Stimulated activated CD4-positive, alpha-beta T cell treated with anti-CD3 and anti-CD28 coated beads, Interleukin-1b, Interleukin-23, amount 100 ng/mL, for 4 hours (primary cell): ENCODE measurements at regions not wholly inside any gene's neighbourhood (a gene's known extent, or its start where the extent isn't known, plus 50 kb on each side); places are given as distances from the start of the nearest gene placed in this dataset.

Experiments used
- DNase-seq, 2 donors: peaks; one replicate each; pipeline ENCODE4 v3.0.0-alpha.2; 2020; ENCODE audit warnings: low read depth in 2 of 2

DNA sequence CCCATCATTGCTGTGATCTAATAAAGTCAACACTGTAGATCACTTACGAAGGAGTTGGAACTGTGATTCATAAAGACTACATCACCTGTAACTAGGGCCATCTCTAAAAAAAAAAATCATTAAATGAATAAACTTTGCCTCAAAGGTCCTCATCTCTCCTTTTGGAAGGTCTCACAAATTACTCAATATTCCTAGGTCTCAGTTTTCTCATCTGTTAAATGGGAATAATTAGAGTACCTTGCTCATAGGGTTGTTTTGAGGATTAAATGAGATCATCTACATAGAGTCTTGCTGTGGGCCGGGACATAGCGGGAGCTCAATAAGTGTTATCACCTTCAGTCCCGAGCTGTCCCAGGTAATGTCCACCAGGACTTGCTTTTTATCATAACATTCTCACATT is 335.1 kb upstream of the PROK2 start:
- no peak for DNase-seq

DNA sequence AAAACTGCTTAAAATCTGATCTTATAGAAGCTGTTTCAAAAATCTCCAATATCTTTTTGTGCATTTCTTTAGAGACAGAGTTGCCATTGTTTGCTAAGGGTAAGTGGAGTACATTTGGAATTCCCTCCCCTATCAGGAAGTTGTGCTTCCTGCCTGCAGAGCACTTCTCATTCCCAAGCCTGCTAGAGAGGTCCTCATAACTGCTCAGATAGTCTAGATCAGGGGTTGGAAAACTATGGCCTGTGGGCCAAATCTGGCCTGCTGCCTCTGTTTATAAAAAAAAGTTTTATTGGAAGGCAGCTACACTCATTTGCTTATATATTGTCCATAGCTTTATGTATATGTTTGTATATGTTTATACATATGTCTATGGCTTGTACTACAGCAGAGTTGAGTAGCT is 333.7 kb upstream of the PROK2 start:
- DNase-seq: no peak

DNA sequence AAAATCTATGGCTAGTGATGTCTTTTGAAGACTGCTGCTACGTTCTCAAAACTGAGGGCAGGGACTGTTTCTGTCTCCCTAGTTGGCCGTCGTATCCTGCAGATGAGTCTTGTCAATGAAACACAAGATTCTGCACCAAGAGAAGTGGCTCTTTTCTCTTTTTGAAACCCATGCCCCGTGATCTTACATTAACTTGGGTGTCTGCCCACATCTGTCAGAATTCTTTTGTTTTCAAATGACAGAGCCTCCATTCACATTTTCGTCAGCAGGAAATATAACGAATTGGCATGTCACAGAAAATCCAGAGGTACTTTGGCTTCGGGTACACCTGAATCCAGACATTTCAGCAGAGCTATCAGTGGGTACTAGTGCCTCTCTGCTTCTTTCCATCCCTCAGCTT is 331.3 kb upstream of the PROK2 start:
- no peak for DNase-seq

DNA sequence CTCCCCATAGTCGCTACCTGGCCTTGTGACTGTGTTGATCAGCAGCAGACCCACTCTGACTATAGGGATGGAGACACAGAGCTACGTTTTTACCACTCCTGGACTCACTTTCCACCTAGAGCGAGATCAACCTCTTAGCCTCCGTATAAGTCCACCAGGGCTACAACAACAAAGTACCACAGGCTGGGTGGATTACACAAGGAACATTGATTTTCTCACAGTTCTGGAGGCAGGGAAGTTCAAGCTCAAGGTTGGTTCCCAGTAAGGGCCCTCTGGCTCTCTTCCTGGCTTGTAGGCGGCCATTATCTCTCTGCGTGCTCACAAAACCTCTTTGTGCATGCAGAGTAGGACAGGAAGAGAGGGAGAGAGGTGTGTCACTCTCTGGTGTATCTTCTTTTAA is 330.4 kb upstream of the PROK2 start:
- DNase-seq: no peak

DNA sequence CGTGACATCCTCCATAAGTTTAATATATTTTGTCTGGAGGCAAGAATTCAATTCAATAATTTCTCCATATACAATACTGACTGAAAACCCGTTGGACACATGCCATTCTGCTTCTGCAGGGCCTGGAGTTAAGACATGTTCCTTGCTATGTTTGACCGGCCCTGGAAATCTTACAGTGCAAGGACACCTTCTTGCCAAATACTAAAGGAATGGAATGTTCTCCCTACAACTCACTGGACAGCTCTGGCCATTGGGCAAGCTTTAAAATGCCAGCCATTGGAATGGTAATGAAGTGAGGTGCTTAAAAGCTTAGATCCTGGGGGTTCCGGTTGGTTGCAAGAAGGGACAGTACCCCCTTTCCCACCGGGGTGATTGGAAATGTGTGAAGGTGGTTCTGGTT is 329.8 kb upstream of the PROK2 start:
- no peak for DNase-seq

DNA sequence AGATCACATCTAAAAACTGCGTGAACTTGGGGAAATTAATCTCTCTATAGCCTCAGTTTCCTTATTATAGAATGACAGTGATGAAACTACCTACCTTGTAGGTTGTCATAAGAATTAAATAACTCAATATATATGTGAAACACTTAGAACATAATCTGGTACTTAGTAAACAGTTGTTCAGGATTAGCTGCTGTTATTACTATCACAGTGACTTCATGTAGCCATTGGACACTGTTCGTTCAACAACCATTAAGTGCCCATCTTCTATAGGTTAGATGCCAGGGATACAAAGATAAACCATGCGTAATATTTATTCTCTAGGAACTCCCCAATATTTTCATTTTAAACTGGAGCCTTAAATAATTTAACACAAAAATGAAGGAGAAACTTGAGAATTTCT is 329.0 kb upstream of the PROK2 start:
- no peak for DNase-seq

DNA sequence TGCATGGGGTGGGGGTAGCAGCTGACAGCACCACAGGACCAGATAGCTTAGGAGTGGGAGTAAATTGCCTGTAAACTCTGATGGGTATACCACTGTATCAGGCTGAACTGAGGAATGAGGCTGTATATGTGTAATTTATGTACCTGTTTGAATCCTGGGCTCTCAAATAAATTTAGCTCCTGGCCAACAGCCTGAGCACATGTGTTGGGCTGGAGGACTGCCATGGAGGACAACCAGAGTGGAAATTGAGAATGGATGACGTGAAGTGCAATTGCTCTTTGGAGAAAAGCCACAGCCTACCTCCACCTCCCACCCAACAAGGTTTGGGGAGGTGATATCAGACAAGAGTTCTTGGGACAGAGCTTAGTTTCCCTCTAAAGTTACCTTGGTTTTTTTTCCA is 328.6 kb upstream of the PROK2 start:
- DNase-seq: no peak

DNA sequence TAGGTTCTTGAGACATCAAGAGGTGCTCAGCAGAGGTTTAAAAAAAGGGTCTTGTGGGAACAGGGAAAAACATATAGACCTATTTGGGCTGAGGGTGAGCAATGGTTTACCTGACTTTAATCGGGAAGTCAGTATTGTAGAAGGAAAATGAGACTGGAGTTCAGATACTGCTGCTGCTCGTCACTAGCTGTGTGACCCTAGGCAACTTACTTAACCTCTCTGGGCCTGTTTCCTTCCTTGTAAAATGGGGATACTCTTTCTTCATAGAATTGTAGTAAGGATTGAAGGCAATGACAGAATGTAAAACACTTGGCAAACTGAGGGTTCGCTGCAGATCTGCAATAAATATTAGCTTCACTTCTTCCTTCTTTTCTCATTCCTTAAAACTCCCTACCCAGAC is 327.5 kb upstream of the PROK2 start:
- no peak for DNase-seq

DNA sequence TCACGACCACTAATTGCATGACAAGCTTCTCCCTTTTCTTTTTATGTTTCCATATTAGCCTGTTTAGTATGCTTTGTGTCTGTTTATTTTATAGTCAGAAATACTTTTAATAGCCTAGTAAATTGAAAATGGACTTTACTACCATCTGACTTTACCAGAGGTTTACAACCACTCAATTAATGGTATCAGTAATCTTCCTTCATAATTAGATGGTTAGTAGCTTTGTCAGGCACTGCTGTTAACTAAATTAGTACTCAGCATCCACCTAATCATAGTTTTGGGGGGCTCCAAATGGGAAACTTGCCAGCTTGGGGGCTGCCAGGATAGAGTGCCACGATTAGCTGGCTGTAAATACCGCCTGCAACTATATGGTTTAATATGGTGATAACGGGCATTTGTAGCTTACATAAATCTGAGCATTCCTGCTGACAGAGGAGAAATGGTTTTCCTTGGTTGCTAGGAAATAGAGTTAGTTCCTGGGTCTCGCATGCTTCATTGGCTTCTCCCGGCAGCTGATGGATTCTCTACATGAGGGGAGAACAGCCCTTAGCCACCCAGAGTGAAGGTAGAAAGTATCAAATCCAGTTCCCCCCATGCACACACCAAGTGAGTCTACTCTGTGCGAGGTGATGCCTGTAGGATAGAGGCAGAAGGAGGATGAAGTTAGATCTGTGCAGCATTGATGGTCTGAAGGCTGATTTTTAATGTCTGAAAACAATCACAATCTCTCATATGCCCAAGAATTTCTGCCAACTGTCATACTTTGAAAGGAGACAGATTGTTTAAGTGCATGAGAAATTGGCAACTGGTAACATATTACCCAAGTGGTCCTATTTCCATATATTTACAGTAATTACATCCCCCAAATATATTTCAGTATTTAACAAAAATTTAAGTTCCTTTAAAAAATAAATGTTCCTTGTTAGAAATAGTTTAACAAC is 326.6 kb upstream of the PROK2 start:
- no peak for DNase-seq

DNA sequence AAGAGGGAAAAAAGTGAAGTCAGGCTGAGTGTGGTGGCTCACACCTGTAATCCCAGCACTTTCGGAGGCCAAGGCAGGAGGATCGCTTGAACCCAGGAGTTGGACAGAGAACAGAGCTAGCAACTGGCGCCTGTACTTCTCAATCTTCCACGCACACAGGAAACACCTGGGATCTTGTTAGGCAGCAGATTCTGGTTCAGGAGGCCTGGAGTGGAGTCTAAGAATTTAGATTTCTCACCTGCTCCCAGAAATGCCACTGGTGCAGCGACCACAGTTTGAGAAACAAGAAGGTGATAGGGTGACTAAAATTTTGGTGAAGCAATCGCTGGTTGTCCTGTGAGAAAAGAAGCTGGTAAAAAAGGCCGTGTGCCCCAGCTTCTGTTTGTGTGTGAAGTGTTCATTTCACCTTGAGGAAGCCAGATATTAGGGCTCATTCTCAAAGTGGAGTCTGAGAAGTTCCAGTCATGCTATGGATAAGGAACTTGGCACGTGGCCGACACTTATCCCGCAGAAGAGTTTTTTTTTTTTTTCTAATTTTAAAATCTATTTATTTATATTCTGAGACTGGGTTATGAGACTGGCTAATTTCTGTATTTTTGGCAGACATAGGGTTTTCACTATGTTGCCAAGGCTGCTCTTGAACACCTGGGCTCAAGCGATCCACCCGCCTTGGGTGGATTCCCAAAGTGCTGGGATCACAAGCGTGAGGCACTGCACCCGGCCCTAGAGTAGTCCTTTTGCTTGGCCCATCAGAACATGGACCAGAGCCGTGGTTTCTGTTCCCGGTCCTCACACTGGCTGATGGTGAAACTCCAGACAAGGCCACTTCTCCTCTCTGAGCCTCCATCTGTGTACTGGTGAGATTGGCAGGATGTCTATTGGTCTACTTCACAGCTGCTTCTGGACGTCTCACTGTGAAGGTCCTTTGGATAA is 324.6 kb upstream of the PROK2 start:
- DNase-seq: no peak

DNA sequence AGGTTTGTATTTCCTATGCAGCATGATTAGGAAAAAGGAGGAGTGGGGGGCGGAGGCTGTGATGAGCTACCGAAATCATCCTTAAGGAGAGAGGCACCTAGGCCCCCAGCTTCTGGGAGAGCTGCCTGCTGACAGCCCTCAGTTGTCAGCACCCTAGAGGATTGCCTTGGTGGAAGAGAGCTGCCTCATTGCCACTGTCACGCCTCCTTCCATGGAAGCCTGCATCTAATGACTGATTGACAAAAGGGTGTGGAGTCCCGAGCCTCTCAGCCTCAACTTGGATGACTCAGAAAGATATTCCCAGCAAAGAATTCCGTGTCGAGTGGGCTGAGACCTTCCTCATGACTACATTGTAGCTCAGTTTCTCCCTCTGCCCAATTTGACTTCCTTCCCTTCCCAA is 320.4 kb upstream of the PROK2 start:
- DNase-seq: no peak

DNA sequence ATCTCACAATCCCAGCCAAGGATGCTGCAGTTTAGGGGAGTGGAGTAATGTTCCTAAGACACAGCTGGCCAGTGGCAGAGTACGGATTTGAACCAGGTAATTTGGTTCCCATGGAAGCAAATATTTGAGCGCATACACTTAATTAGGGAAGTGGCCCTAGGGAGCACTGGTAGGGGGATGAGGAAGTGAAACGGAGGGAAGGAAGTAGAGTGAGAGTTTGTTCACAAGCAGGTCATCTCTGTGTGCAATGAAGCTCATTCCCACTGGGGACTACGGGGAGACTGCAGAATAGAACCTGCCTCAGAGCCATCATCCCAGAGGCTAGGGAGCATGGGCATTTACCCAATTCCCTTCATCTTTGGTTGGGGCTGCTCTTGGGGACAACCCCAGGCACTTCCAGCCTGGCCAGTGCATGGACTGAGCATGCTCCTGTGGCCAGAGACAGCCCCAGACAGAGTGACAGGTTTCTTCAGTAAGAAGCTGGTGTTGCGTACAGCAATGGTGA is 317.2 kb upstream of the PROK2 start:
- DNase-seq: no peak

DNA sequence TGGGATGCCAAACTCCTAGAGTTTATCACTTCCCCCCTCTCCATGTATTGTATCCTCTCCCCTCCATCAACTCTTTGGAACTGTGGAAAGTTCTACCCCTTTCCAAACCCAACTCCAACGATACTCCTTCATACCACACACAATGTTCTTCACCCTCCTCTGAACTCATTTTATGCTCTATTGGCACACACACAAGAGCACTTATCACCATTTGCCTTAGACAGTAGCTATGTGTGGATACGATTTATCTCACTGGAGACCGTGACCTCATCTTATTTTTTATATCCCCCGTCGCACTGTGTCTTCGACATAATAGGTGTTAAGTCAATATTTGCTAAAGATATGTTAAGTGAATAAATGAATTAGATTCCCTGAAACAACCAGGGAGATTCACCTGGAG is 316.5 kb upstream of the PROK2 start:
- no peak for DNase-seq

DNA sequence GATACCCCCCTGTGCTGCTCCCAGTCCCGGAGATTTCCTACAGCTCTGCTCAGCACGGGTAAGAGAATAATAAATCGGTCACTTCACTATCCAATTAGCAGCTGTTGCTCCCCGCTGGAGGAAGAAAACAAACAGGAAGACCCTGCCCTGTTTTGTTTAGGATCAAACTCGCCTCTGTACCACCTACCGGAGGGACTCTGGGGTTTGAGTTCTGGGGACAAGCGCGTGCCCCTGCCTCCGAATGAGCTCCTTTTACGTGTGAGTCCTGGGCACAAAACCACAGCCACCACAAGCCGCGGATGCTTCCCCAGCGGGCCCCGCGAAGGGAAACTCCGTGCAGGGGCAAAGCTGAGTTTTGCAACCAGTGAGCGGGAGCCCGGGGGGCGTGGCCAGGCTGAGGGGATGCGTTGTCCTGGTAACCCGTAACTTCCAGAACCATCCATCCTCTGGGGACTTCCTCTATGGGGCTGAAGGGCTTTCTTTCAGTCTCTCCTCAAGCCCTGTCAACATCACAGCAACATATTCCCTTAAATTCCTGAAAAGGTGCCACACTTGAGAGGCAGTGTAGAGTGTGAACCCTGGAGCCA is 315.7 kb upstream of the PROK2 start:
- peak; percentile 55 to 83 for DNase-seq

DNA sequence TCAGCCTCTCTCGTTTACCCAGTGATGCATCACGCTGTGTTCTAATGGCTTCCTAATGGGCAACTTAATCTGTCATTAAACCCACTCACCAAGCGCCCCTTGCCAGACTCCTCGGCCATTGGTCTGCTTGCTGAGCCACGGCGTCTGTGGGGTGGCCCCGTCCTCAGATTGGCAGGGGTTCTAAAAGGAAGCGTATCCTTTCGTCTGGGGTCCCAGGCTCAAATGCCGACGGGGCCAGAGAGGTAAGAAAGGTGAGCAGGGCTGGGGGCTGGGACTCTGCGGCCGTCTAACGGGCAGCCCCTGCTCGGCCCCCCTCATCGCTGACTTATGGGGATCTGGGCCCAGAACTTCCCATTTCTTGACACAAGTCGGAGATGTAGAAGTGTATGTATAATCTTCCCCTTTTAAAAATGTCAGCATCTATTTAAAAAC is 315.1 kb upstream of the PROK2 start:
- DNase-seq: no peak

DNA sequence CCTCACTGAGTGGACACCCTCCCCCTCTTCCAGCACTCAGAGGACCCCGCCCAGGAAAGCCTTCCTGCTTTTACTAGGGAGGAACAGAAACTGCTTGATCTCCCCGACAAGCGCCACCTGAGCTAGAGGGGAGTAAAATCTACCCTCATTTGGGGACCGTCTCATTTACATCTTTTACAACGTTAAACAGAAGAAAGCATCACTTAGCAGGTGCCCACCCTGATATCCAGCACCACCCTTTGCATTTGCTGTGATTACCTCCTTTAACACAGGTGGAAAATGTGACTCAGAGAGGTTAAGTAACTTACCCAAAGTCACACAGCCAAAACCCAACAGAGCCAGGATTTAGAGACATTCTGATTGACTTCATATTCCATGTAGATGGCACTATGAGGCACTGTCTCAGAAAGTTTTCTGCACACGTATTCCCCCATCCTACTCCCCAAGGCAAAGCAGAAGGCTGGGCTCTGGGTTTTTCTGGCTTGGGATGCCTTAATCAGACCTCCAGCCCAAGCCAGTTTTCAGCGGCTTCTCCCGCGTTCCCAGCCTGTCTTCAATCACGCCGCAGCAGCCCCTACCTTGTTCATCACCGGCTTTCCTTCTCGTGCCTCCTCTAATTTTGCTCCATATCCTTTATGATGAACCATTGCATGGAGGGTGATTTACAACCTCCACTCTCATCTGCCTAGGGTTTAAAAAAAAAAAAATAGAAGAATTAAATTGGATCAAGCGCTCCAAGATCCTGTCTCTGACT is 314.6 kb upstream of the PROK2 start:
- no peak for DNase-seq

DNA sequence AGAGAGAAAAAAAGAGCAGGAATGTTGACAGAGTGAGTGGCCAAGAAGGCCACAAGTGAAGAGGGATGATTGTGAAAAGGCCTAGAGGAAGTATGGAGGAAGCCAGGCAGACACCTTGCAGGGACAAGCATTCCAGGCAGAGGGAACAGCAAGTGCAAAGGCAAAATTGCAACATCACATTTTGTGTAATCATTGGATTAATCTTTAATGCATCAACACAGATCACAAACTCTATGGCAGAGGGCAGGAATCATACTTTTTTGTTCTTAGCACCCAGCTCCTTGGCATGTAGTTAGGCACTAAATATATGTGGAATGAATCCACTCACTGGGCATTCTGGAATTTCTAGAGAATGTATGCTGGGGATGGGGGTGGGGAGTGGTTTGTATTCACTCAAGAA is 312.1 kb upstream of the PROK2 start:
- no peak for DNase-seq

DNA sequence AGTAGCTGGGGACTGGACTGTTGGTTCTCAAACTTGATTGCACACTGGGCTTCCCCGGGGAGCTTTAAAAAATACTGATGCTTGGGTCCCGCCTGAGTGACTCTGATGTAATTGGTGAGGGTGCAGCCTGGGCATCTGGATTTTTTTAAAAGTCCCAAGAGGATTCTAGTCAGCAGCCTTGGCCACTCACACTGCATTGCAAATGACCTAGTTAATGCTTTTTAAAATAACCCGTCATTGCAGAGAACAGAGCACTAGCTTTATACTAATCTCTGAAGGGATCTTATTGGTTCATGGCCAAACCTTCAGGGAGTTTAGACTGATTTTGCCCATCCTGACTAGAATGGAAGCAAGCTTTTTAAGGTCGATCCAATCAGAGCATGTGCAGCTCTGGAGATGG is 310.6 kb upstream of the PROK2 start:
- no peak for DNase-seq

DNA sequence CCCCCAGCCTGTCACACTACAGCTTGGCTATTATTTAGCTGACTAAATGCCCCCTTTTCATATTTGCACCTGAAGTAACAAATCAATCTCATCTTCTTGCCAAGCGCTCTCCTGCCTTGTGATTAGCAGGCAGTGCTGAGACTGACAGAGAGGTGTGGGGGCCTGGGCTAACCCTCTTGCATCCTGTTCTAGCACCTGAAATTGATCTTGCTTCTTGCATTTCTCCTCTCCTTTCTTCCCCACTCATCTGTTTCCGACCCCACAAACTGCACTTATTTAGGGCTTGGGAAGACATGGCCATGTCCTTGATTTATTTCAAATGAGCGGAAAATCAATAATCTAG is 309.0 kb upstream of the PROK2 start:
- DNase-seq: no peak

DNA sequence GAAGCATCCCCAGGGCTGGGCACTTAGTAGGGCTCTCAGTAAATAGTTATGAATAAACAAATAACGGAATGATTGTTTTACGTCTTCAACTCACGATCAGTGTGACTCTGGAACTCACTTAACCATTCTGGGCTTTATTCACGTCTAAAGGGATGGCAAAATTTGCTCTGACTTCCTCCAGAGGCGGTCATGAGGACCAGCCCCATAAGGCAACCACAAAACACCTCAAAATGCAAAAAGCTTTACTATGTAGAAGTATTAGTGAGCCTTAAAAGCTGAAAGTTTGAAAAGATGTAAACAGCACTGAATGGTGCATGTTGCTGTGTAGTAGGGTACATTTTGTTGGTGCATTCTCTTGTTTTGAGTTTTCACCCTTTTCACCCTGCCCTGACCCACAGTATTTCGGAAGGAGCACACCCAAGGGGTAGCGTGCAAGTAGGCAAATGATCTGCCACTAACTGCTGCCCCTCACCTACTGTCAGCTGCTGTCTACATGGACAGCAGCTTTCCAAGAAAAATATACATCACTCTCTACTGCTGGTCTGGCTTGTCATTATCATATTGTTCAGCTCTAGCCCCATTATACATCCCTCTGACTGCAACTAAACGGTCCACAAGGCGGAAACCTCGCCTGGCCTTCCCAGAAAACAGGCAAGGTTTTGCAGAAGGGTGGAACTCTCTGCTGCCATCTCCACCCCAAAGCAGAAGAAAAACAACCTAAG is 308.5 kb upstream of the PROK2 start:
- no peak for DNase-seq

DNA sequence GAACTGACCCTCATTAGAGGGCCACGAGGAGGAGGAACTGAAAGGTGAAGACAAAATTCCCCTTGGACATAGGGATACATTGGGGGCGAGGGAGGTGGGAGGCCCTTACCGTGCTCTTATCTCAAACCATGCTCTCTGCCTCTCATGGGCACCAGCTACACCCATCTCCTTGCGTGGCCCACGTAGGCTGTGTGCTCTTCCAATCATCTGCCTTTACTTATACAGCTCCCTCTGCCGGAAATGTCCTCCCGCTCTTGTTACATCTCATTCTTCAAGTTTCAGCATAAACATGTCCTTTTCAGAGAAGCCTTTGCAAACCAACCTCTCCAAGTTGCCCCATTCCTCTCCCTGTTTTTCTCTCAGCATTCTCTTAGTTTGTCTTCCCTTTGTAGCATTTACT is 307.8 kb upstream of the PROK2 start:
- DNase-seq: no peak
